ENCODE measurements at regions not wholly inside any gene's neighbourhood (a gene's known extent, or its start where the extent isn't known, plus 50 kb on each side); places are given as distances from the start of the nearest gene placed in this dataset.

DNA sequence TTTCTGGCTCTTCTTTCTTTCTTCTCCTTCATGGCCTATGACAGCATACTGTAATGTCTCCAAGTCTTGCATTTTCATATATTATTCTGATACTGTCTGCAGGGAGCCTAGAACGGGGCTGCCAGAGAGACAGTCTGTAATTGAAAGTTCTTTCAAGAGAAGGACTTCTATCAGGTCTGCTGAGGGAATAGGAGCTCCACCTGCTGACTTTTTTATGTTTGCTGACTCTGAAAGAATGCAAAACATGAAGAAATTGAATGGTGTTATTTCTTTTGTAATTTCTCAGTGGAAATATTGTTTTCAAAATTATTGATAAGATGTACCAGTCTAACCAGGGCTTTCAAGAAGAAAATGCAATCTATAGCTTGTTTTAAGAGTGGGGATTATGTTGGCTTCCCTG lies 121.9 kb upstream of the RFX3 start:
- POLR2A ChIA-PET, result no interaction called here
- Histone ChIP-seq H3K27me3 (ENCODE audit: control insufficient read depth in 1 of 2, insufficient read depth in 2 of 2, low read length in 2 of 2) (no peaks in the 10 kb centered on the region), H3K9ac (ENCODE audit: insufficient read depth, low read depth, low read length) (no peak overlapping the region), H3K36me3 (replicated peaks in 1 of 2; ENCODE audit: control insufficient read depth in 1 of 2, insufficient read depth in 2 of 2, low read length in 2 of 2) (no peaks in the 10 kb centered on the region), H4K20me1 (ENCODE audit: insufficient read depth, low read length) (no peaks in the 10 kb centered on the region), H3K4me1 (ENCODE audit: insufficient read depth, low read length) (no peaks in the 10 kb centered on the region), H3K4me3 (replicated peaks in 1 of 3; ENCODE audit: insufficient read depth in 1 of 3, low read depth in 2 of 3, low read length in 3 of 3) (no peak overlapping the region), H3K27ac (ENCODE audit: extremely low read length, insufficient read depth, low read length) (no peak overlapping the region), H3K4me2 (ENCODE audit: low read depth, low read length) (no peak overlapping the region), H3K79me2 (ENCODE audit: insufficient read depth, low read length) (no peaks in the 10 kb centered on the region), H2AFZ (ENCODE audit: low read length) (no peak overlapping the region), H3K9me3 (ENCODE audit: low read length) (no peaks in the 10 kb centered on the region)
- CTCF ChIA-PET (ENCODE audit: low intra/inter-chr PET ratio, low total read pairs), result no interaction called here
- FAIRE-seq (no peak), ATAC-seq (no peak), DNase-seq (ENCODE audit: low spot score) (no peak)
- 0% methylated on average over 1 of the region's 1 CpG for WGBS (ENCODE audit: low lambda C conversion rate)
- TF ChIP-seq CENPT (CRISPR knock-in tag; IDR thresholded peaks at IDR 0.05; ENCODE audit: low read depth), result no peak
- no peak for TF ChIP-seq ZFP36 (IDR thresholded peaks at IDR 0.05; ENCODE audit: borderline replicate concordance, low read depth, low read length, partially characterized antibody)
- TF ChIP-seq, protein P1, sequence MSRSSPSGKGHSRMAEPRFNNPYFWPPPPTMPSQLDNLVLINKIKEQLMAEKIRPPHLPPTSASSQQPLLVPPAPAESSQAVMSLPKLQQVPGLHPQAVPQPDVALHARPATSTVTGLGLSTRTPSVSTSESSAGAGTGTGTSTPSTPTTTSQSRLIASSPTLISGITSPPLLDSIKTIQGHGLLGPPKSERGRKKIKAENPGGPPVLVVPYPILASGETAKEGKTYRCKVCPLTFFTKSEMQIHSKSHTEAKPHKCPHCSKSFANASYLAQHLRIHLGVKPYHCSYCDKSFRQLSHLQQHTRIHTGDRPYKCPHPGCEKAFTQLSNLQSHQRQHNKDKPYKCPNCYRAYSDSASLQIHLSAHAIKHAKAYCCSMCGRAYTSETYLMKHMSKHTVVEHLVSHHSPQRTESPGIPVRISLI (CRISPR knock-in tag; IDR thresholded peaks at IDR 0.05; ENCODE audit: borderline replicate concordance), result no peak
- no peak for TF ChIP-seq ZNF780A (CRISPR knock-in tag; IDR thresholded peaks at IDR 0.05)
- TF ChIP-seq NFE2 (CRISPR knock-in tag; IDR thresholded peaks at IDR 0.05), result no peak
- no peak for TF ChIP-seq SRY (CRISPR knock-in tag; IDR thresholded peaks at IDR 0.05)
- no peak for TF ChIP-seq HNRNPLL (IDR thresholded peaks at IDR 0.05; ENCODE audit: low read depth, low read length, poor library complexity, severe bottlenecking)
- no peak for TF ChIP-seq ZBTB33 (CRISPR knock-in tag; IDR thresholded peaks at IDR 0.05)
- TF ChIP-seq, protein P2, sequence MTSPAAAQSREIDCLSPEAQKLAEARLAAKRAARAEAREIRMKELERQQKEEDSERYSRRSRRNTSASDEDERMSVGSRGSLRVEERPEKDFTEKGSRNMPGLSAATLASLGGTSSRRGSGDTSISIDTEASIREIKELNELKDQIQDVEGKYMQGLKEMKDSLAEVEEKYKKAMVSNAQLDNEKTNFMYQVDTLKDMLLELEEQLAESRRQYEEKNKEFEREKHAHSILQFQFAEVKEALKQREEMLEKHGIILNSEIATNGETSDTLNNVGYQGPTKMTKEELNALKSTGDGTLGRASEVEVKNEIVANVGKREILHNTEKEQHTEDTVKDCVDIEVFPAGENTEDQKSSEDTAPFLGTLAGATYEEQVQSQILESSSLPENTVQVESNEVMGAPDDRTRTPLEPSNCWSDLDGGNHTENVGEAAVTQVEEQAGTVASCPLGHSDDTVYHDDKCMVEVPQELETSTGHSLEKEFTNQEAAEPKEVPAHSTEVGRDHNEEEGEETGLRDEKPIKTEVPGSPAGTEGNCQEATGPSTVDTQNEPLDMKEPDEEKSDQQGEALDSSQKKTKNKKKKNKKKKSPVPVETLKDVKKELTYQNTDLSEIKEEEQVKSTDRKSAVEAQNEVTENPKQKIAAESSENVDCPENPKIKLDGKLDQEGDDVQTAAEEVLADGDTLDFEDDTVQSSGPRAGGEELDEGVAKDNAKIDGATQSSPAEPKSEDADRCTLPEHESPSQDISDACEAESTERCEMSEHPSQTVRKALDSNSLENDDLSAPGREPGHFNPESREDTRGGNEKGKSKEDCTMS (CRISPR knock-in tag; conservative IDR thresholded peaks at IDR 0.05), result no peak
- TF ChIP-seq, protein P3, sequence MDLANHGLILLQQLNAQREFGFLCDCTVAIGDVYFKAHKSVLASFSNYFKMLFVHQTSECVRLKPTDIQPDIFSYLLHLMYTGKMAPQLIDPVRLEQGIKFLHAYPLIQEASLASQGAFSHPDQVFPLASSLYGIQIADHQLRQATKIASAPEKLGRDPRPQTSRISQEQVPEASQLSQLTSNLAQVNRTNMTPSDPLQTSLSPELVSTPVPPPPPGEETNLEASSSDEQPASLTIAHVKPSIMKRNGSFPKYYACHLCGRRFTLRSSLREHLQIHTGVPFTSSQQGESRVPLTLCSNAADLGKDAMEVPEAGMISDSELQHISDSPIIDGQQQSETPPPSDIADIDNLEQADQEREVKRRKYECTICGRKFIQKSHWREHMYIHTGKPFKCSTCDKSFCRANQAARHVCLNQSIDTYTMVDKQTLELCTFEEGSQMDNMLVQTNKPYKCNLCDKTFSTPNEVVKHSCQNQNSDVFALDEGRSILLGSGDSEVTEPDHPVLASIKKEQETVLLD (CRISPR knock-in tag; IDR thresholded peaks at IDR 0.05; ENCODE audit: low read depth), result no peak
- no peak for TF ChIP-seq ZNF761 (CRISPR knock-in tag; conservative IDR thresholded peaks at IDR 0.05)
- no TSS peak for BruUV-seq (replicated peaks)
- in situ Hi-C loops (cut with HindIII; ENCODE audit: extremely low pct_ligation_motif_present, low pct_unique_long_range_greater_than_20kb), result loop anchor here (10.0 kb wide), 1 partner anchor 183 kb away; no protein-coding TSS in a partner anchor
- intact Hi-C loops (cut with micrococcal nuclease; ENCODE audit: unreplicated experiment), result loop anchor here (1.0 kb wide), 1 partner anchor 180 kb away; no protein-coding TSS in a partner anchor

Measured in HepG2 (cell line).